ENCODE measurements at regions not wholly inside any gene's neighbourhood (a gene's known extent, or its start where the extent isn't known, plus 50 kb on each side); places are given as distances from the start of the nearest gene placed in this dataset.
"Not testable (repeated sequence)": the region's sequence is repeated elsewhere in the genome, so short reads cannot be mapped to it uniquely, and the experiment has no call there.

DNA sequence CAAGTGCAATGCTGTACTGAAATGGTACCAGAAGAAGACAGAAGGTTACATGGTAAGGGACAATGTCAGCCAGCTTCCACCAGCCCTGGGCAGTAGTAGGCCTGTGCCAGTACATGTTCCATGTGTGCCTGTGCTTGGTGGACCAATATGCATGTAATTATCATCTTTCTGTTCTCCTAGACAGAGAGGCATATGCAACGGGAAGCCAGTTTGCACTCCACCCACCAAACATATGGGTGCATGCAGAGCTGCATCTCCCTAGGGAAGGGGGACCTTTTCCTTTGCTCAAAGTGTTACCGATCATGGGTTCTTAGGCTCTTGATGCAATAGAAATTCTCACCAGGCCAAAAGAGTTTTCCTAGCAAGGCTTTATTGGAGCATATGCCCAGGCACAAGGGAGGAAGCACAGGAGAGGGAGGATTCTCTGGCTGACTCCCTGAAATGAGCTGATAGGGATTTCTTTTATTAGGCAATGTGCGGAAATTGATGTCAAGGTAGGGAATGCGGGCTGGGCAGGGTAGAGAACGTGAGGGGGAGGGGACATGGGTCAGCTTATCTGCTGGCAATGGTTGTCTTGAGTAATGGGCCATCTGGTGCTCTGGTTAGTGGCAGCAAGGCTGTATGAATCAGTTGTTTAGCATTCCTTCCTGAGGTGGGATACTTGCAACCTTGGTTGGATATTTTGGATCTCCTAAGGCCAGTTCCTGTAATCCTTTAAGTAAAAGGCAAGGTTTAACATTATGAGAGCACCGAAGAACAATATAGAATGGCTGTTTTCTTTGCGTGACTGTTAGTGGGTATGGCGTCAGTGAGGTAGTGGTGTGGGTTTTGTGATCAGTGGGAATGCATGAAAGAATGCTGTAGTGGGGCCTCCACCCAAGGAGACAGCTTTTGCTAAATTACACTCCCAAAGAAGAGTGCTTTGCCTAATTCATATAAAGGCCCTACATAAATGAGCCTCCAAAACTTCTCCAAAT, 102.5 kb downstream of the CDRT15L2 start:
- not testable (repeated sequence) for H3K4me3 ChIP-seq (ENCODE audit: low read length in 2 of 2); H3K9me3 ChIP-seq (ENCODE audit: control insufficient read depth in 2 of 2, low read length in 2 of 2); H3K4me1 ChIP-seq (ENCODE audit: control insufficient read depth in 2 of 2, insufficient read depth in 2 of 2, low read length in 2 of 2); H3K27me3 ChIP-seq (ENCODE audit: control insufficient read depth in 2 of 2, insufficient read depth in 2 of 2, low read length in 2 of 2); H3K9ac ChIP-seq (ENCODE audit: low read depth in 1 of 2, low read length in 2 of 2); H3K36me3 ChIP-seq (ENCODE audit: control insufficient read depth in 2 of 2, insufficient read depth in 2 of 2, low read length in 2 of 2); H3K27ac ChIP-seq (ENCODE audit: low read depth in 2 of 2, low read length in 2 of 2)

DNA sequence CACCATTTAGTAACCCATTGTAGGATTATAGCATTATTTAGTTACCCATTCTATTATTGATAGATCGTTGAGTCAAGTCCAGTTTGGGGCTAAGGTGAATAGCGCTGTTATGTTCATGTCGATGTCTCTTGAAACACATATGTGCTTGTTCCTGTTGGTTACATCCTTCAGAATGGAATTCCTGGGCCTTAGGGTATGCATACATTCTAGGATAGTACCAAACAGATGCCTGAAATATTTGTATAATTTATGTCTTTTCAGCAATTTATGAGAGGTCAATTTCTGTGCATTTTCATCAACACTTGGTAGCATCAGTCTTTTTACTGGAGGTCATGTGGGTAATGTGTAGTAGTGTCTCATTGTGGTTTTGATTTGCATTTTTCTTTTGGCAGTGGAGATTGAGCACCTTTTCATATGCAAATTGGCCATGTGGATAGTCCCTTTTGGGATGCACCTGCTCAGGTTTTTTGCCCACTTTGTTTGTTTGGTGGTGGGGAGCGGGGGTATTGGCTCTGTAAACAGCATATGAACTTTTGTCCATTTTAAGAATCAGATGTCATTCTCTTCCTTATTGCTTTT, 104.2 kb downstream of the CDRT15L2 start:
- not testable (repeated sequence) for H3K9ac ChIP-seq (ENCODE audit: low read depth in 1 of 2, low read length in 2 of 2); H3K27me3 ChIP-seq (ENCODE audit: control insufficient read depth in 2 of 2, insufficient read depth in 2 of 2, low read length in 2 of 2)

DNA sequence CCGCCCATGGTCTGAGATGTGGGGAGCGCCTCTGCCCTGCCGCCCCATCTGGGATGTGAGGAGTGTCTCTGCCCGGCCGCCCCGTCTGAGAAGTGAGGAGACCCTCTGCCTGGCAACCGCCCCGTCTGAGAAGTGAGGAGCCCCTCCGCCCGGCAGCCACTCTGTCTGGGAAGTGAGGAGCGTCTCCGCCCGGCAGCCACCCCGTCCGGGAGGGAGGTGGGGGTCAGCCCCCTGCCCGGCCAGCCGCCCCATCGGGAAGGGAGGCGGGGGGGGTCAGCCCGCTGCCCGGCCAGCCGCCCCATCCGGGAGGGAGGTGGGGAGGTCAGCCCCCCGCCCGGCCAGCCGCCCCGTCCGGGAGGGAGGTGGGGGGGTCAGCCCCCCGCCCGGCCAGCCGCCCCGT, 105.5 kb downstream of the CDRT15L2 start:
- H3K4me3 ChIP-seq (ENCODE audit: low read length in 2 of 2); H3K36me3 ChIP-seq (ENCODE audit: control insufficient read depth in 2 of 2, insufficient read depth in 2 of 2, low read length in 2 of 2); H3K27me3 ChIP-seq (ENCODE audit: control insufficient read depth in 2 of 2, insufficient read depth in 2 of 2, low read length in 2 of 2); H3K9me3 ChIP-seq (ENCODE audit: control insufficient read depth in 2 of 2, low read length in 2 of 2); H3K9ac ChIP-seq (ENCODE audit: low read depth in 1 of 2, low read length in 2 of 2); H3K27ac ChIP-seq (ENCODE audit: low read depth in 2 of 2, low read length in 2 of 2); H3K4me1 ChIP-seq (ENCODE audit: control insufficient read depth in 2 of 2, insufficient read depth in 2 of 2, low read length in 2 of 2): not testable (repeated sequence)

More for the DNA sequence above, 104.2 kb downstream of the CDRT15L2 start:
- H3K36me3 ChIP-seq (ENCODE audit: control insufficient read depth in 2 of 2, insufficient read depth in 2 of 2, low read length in 2 of 2); H3K4me1 ChIP-seq (ENCODE audit: control insufficient read depth in 2 of 2, insufficient read depth in 2 of 2, low read length in 2 of 2); H3K9me3 ChIP-seq (ENCODE audit: control insufficient read depth in 2 of 2, low read length in 2 of 2); H3K4me3 ChIP-seq (ENCODE audit: low read length in 2 of 2); H3K27ac ChIP-seq (ENCODE audit: low read depth in 2 of 2, low read length in 2 of 2): not testable (repeated sequence)

DNA sequence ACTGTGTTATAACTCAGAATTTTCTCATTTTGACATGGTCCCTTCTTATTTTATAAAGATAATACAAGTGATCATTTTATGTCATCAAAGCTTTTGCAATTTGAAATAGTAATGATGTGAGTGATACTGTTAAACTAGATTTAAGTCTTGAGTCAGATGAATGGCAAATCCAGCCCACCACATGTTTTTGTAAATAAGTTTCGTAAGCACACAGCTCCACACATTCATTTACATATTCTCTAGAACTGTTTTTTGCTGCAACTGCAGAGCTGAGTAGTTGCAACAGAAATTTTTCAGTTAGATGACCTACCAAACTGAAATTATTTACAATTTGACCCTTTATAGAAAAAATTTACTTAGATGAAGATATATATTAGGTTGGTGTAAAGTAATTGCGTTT, 108.1 kb downstream of the CDRT15L2 start:
- not testable (repeated sequence) for H3K4me3 ChIP-seq (ENCODE audit: low read length in 2 of 2); H3K4me1 ChIP-seq (ENCODE audit: control insufficient read depth in 2 of 2, insufficient read depth in 2 of 2, low read length in 2 of 2); H3K9me3 ChIP-seq (ENCODE audit: control insufficient read depth in 2 of 2, low read length in 2 of 2); H3K27ac ChIP-seq (ENCODE audit: low read depth in 2 of 2, low read length in 2 of 2); H3K36me3 ChIP-seq (ENCODE audit: control insufficient read depth in 2 of 2, insufficient read depth in 2 of 2, low read length in 2 of 2); H3K27me3 ChIP-seq (ENCODE audit: control insufficient read depth in 2 of 2, insufficient read depth in 2 of 2, low read length in 2 of 2); H3K9ac ChIP-seq (ENCODE audit: low read depth in 1 of 2, low read length in 2 of 2)

DNA sequence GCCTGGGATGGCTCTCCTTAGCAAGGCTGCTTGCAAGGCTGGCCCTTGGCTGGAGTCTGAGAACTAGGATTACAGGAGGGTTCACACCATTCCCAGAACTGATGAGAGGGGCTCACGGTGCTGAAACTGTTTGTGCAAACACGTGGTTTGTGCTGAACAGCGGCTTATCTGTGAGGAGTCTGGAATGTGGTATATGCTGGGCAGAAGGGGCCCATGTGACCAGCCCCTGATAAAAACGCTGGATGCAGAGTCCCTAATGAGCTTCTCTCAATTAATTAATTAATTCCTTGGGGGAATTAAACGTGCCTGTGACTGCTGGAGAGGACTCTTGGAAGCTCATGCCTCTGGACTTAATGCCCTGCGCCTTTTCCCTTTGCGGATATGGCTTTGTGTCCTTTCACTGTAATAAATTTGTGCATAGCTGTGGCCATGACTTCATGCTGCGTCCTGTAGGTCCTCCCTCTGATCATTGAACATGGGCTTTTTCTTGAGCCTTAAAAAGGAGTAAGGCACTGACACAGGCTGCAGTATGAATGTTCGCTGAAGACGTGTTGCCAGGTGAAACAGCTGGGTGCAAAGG, 109.7 kb downstream of the CDRT15L2 start:
- not testable (repeated sequence) for H3K4me3 ChIP-seq (ENCODE audit: low read length in 2 of 2); H3K27ac ChIP-seq (ENCODE audit: low read depth in 2 of 2, low read length in 2 of 2); H3K4me1 ChIP-seq (ENCODE audit: control insufficient read depth in 2 of 2, insufficient read depth in 2 of 2, low read length in 2 of 2); H3K27me3 ChIP-seq (ENCODE audit: control insufficient read depth in 2 of 2, insufficient read depth in 2 of 2, low read length in 2 of 2); H3K36me3 ChIP-seq (ENCODE audit: control insufficient read depth in 2 of 2, insufficient read depth in 2 of 2, low read length in 2 of 2); H3K9ac ChIP-seq (ENCODE audit: low read depth in 1 of 2, low read length in 2 of 2); H3K9me3 ChIP-seq (ENCODE audit: control insufficient read depth in 2 of 2, low read length in 2 of 2)

DNA sequence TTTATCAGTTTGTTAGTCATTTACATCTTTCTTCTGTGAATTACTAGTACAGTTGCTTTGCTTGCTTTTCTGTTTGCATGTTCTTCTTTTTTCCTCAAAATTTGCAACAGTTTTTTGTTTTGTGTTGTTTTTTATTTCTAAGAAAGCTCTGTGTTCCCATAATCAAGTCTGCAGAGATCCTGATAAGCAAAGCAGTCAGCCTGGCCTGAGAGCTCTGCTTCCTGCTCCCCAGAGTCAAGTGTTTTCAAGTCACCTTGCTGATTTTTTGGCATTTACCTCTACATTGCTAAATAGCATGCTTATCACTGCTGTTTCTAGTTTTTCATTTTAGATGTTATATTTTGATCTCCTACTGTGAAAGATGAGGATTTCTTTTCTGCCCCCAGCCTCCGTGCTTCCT, 113.2 kb downstream of the CDRT15L2 start:
- H3K4me1 ChIP-seq (ENCODE audit: control insufficient read depth in 2 of 2, insufficient read depth in 2 of 2, low read length in 2 of 2); H3K36me3 ChIP-seq (ENCODE audit: control insufficient read depth in 2 of 2, insufficient read depth in 2 of 2, low read length in 2 of 2); H3K9ac ChIP-seq (ENCODE audit: low read depth in 1 of 2, low read length in 2 of 2); H3K9me3 ChIP-seq (ENCODE audit: control insufficient read depth in 2 of 2, low read length in 2 of 2); H3K4me3 ChIP-seq (ENCODE audit: low read length in 2 of 2); H3K27me3 ChIP-seq (ENCODE audit: control insufficient read depth in 2 of 2, insufficient read depth in 2 of 2, low read length in 2 of 2); H3K27ac ChIP-seq (ENCODE audit: low read depth in 2 of 2, low read length in 2 of 2): not testable (repeated sequence)

DNA sequence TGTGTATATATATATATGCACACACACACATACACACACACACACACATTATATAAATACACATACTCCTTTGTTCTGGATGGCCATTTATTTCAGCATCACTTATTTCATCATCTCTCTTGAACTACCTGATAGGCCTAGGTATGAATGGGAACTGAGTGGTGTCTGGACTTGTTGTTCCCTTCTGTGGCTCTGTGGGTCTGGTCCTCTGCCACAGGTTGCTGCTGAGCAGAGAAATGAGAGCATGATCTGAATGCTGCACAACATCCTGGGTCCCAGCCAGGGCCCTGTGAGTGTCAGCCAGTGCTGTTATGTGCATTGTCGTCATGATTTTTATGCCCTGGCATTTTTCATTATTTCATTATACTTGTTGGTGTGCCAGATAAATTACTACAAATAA, 116.3 kb downstream of the CDRT15L2 start:
- H3K9ac ChIP-seq (ENCODE audit: low read depth in 1 of 2, low read length in 2 of 2); H3K36me3 ChIP-seq (ENCODE audit: control insufficient read depth in 2 of 2, insufficient read depth in 2 of 2, low read length in 2 of 2); H3K27me3 ChIP-seq (ENCODE audit: control insufficient read depth in 2 of 2, insufficient read depth in 2 of 2, low read length in 2 of 2); H3K4me1 ChIP-seq (ENCODE audit: control insufficient read depth in 2 of 2, insufficient read depth in 2 of 2, low read length in 2 of 2); H3K27ac ChIP-seq (ENCODE audit: low read depth in 2 of 2, low read length in 2 of 2); H3K9me3 ChIP-seq (ENCODE audit: control insufficient read depth in 2 of 2, low read length in 2 of 2); H3K4me3 ChIP-seq (ENCODE audit: low read length in 2 of 2): not testable (repeated sequence)

DNA sequence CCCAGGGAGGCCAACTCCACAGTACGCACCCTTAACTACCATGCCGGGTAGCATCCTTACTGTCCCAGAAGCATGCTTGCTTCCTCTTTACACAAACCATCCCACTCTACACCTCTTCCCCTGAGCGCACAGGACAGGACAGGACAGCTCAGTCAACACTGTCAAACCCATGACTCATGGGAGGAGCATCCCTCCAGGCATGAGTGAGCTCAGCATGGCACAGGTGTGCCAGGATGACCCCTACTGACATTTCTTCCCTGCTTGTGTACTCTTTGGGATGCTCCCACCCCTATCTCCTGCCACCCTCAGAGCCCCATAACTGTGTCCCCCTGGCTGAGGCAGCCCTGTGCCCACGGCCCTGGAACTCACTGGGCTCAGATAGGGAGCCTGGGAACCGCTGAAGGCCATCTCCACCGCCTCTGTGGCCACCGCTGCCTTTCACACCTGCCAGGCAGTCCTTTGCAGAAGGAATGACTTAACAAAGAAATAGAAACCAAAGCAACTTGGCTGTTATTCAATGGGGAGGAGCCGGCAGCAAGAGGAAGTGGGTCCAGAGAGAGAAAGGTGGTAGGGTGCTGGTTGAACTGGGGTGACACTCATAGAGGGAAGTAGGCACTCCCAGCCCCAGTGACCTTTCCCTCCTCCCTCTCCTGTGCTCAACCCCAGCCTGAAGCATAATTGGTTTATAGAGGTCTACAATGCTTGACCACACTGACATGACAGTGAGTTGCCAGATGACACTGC, 119.1 kb downstream of the CDRT15L2 start:
- not testable (repeated sequence) for H3K9me3 ChIP-seq (ENCODE audit: control insufficient read depth in 2 of 2, low read length in 2 of 2); H3K9ac ChIP-seq (ENCODE audit: low read depth in 1 of 2, low read length in 2 of 2); H3K27ac ChIP-seq (ENCODE audit: low read depth in 2 of 2, low read length in 2 of 2); H3K27me3 ChIP-seq (ENCODE audit: control insufficient read depth in 2 of 2, insufficient read depth in 2 of 2, low read length in 2 of 2); H3K4me1 ChIP-seq (ENCODE audit: control insufficient read depth in 2 of 2, insufficient read depth in 2 of 2, low read length in 2 of 2); H3K36me3 ChIP-seq (ENCODE audit: control insufficient read depth in 2 of 2, insufficient read depth in 2 of 2, low read length in 2 of 2)
- H3K4me3 ChIP-seq (ENCODE audit: low read length in 2 of 2) = peak overlapping the region in 1 of 2 donors; percentile 44

DNA sequence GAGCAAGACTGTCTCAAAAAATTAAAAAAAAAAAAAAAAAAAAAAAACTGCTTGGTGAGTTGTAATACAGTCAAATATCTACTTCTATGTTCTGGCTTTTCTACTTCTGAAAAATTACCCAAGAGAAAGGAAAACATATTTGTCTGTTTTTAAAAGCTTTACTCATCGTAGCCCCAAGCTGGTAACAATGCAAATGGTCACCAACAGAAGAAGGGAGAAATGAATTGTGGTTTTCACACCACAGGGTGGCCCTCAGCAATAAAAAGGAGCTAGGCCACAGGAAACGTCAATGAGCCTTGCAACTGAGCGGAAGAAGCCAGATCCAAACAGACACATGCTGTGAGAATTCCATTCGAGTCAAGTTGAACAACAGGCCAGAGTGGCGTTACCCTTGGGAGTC, 121.0 kb downstream of the CDRT15L2 start:
- not testable (repeated sequence) for H3K36me3 ChIP-seq (ENCODE audit: control insufficient read depth in 2 of 2, insufficient read depth in 2 of 2, low read length in 2 of 2); H3K4me1 ChIP-seq (ENCODE audit: control insufficient read depth in 2 of 2, insufficient read depth in 2 of 2, low read length in 2 of 2); H3K27ac ChIP-seq (ENCODE audit: low read depth in 2 of 2, low read length in 2 of 2); H3K9me3 ChIP-seq (ENCODE audit: control insufficient read depth in 2 of 2, low read length in 2 of 2); H3K27me3 ChIP-seq (ENCODE audit: control insufficient read depth in 2 of 2, insufficient read depth in 2 of 2, low read length in 2 of 2); H3K4me3 ChIP-seq (ENCODE audit: low read length in 2 of 2); H3K9ac ChIP-seq (ENCODE audit: low read depth in 1 of 2, low read length in 2 of 2)

DNA sequence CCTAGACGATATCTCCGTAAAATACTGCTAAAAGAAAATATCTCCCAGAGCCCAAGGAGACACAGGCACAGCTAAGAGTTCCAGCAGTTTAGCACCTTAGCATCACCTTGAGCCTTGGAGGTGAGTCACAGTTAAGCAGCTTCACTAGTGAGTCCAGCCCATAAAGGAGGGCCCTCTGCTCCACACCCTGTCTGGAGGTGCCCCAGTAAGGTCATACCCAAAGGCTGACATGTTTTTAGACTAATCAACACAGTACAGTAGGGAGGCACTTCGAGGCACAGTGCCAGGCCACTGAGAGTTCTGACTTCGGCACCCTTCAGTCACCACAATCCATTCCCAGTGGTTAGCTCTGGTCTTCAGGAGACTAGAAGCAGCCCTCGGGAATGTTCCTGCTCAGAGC, 121.8 kb downstream of the CDRT15L2 start:
- H3K9ac ChIP-seq (ENCODE audit: low read depth in 1 of 2, low read length in 2 of 2); H3K4me3 ChIP-seq (ENCODE audit: low read length in 2 of 2); H3K27ac ChIP-seq (ENCODE audit: low read depth in 2 of 2, low read length in 2 of 2); H3K27me3 ChIP-seq (ENCODE audit: control insufficient read depth in 2 of 2, insufficient read depth in 2 of 2, low read length in 2 of 2); H3K9me3 ChIP-seq (ENCODE audit: control insufficient read depth in 2 of 2, low read length in 2 of 2); H3K36me3 ChIP-seq (ENCODE audit: control insufficient read depth in 2 of 2, insufficient read depth in 2 of 2, low read length in 2 of 2); H3K4me1 ChIP-seq (ENCODE audit: control insufficient read depth in 2 of 2, insufficient read depth in 2 of 2, low read length in 2 of 2): not testable (repeated sequence)
